ENCODE measurements at regions not wholly inside any gene's neighbourhood (a gene's known extent, or its start where the extent isn't known, plus 50 kb on each side); places are given as distances from the start of the nearest gene placed in this dataset.
"Not testable (repeated sequence)": the region's sequence is repeated elsewhere in the genome, so short reads cannot be mapped to it uniquely, and the experiment has no call there.

DNA sequence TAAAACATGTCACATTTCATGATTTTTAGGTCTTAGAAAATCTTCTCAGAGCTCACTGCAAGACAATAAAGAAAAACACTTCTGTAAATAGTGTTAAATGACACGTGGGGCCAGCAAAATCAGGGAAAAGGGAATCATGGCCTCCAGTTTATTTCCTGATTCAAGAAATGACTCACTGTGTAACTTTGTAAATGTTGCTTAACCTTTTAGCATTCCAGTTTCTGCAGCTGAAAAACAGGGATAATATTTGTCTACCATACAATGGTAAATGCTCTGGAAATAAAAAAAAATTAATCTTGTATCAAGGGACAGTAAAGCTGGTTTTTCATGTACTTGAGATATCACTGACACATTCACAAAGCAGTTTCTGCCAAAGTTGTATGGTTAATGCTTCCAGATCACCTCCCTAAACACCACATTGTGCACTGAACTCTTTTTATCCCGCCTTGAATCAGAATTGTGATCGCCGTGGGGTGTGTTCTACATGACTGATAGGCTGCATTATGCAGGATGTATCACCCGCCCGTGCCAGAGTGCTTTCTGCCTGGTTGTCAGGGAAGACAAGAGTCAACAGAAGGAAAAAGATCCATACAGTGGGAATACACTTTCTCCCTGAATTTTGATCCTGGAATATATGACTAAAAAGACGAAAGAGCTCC is 238.8 kb downstream of the IKZF2 start:
- no peak for DNase-seq

DNA sequence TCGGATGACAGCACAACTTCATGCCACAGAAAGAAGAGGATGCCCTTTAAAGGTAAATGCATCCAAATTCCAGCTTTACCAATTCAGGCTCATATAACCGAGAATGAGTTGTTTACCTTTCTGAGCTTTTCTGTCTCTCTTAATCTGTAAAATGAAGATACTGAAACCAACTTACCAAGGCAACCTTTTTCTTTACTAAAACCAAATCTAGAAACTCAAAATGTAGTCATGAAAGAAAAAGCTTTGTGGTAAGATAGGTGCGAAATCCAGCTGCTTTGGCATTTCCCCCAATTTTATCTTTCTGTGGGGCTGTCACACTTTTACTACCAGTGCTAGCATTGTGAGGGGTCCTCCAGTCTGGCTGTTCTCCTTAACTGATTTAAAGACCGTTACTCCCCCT is 240.4 kb downstream of the IKZF2 start:
- DNase-seq = no peak

DNA sequence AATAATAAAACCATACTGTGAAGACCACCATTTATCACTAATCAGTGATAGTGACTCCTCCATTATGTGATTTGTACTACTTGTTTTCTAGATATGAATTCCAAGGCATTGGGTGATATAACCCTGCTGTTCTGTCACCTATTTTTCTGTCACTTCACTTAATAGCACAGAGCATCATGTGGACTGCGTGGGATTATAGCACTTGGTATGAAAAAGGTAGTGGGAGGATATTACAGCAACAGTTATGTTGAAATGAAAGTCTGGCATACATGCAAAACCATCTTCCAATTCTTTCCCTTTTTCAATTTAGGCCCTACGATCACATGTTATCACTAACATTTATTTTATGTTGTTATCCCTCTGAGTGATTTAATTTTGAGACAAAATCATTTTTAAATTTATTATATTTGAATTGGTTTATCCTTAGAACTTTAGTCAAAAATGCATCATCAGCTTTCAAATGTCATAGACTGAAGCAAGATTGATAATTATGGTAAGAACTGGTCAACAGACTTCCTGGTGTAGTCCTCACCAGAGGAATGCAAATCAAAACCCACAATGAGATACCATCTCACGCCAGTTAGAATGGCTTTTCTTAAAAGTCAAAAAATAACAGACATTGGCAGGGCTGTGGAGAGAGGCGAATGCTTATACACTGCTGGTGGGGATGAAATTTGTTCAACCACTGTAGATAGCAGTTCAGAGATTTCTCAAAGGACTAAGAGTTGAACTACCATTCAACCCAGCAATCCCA is 242.6 kb downstream of the IKZF2 start:
- DNase-seq = no peak

DNA sequence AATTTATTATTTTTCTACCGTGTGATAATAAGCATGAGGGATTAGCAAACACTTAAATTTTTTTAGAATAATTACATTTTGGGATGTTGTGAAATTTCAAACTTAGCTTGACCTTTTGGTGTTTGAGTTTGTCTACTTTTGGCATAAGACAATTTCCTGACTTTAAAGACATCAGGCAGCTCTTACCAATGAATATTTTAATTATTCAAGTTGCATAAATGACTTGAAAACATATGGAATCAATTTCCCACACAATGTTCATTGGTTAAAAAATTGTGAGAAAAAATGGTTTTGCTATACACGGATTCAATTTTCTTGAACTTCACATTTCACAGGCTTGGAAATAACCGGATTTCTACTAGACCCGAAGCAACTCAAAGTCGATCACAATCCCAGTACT is 243.4 kb downstream of the IKZF2 start:
- DNase-seq = no peak

DNA sequence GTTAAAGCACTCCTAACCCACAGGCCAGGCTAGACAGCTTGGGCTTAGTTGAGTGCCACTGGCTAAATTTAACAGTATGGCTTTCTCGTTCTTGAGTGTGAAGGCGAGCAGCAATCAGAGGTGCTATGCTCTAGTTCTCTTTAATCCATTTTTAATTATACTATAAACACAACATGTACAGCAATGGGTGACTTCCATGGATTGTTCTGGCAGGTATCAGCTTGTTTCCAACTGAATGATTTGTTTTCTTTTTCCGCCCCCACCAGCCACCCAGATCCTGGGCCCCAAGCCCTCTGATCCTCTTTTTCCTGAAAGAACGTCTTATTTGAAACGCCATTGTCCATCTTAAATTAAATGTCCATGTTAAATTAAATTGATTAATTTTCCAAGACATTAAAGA is 244.8 kb downstream of the IKZF2 start:
- no peak for DNase-seq

DNA sequence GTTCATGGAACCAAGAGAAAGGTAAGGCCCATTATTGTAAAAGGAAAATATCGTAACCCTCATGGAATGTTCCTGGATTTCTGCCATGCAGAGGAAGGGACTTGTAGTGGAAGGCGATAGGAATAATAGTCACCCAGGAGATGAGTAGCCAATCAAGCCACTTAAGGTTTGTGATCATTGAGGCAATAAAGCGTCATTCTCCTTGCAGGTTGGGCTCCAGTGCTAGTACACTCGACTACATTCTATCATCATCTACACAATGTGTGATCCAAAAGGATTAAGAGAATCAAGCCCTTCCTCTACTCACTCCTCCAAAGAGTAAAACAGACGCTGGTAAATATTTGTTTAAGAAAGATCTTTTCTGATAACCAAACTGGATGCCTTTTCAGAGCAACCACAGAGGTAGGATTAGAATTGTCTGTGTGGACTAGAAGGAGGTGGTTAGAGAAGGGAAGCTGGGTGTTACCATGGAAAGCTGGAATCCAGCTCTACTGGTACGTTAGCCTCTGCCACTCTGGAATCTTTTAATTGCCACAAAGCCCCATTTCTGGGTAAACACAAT is 245.7 kb downstream of the IKZF2 start:
- DNase-seq = no peak

DNA sequence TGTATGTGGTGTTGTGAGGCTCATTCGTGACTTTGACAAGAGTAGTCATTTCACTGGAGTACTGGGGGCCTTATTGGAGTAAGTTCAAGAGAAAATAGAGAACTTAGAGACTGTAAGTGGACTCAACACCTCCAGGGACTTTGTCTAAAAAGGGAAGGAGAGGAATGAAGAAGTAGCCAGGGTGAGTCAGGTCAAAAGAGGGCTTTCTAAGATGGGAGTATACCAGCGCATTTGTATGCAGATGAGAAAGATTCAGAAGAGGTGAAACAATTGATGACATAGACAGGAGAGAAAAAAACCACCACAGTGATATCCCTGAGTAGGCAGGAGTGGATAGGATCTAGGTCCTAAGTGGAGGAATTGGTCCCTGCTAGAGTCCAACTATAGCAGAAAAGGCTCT is 246.8 kb downstream of the IKZF2 start:
- DNase-seq = no peak

DNA sequence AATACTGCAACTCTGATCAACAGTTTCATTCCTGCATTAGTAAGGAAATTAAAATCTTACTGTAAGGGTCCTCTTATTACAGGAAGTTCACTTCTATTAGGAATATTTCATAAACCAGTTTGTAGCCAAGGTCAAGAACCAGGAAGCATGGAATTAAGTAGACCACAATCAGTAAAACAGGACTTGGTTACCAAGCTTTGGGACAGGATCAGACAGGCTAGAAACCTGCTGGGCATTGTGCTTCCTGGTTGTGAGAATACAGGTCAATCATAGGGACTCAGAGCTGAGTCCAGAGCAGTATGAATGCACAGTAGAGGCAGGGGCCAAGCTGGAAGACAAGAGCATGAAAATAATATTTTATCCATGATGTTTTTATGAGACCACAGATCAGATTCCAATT is 248.0 kb downstream of the IKZF2 start:
- DNase-seq = no peak

DNA sequence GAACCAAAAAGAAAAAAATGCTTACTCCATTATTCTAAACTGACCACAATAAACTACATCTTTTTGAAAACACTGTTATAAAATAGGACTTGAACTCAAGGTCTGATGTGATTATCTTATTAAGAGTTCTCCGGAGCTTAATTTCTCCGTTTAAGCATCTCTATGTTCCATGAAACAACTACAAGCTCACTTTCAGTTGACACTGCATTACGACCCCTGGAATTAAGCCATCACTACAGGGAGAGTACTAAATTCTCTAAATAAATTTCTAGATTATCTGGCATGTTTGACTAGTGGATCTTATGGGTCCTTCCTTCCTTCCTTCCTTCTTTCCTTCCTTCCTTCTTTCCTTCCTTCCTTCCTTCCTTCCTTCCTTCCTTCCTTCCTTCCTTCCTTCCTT is 249.0 kb downstream of the IKZF2 start:
- no peak for DNase-seq

DNA sequence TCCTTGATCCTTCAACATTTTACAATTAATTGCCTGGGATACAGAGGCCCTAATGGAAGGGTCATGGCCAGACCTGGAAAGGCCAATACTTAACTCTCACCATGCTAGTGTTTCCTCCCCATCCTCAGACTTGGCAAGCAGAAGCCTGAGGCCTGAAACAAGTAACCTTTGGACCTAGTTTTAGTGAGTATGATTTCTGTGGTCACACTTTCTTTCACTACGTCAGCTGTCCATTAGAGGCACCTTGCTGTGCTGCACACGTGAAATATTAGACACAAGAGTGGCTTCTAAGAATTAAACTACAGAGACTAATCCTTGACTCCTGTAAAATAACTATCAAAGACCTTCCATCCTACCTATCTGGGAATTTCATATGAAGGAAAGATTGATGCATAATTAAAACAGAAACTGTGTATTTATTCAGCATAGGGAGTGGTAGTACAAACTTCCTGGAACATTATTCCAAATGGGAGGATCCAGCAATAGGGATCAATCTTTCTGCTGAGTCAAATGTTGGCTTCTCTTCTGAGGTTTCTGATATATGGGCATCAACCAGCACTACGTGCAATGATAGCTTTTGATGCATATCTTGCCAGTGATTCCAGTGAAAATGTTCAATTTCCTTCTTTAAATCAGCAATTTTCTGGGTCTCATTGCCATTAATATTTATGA is 249.7 kb downstream of the IKZF2 start:
- DNase-seq = no peak

DNA sequence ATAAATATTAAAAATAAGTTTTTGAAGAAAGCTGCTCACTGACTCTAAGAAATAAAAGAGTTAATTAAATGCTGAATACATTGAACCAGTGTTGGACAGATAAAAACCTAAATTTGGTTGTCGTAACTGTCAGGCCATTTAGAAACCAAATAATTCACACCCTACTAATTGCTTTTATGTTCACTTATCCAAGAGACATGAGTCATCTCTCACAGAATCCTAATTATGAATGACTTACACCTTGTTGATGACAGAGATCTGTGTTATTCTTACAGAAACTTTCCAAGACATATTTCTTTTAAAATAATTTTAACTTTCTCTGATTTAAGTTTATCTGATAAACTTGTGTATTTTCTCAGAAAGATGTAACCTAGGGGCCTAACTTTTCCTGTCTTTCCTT is 250.7 kb downstream of the IKZF2 start:
- DNase-seq = no peak

DNA sequence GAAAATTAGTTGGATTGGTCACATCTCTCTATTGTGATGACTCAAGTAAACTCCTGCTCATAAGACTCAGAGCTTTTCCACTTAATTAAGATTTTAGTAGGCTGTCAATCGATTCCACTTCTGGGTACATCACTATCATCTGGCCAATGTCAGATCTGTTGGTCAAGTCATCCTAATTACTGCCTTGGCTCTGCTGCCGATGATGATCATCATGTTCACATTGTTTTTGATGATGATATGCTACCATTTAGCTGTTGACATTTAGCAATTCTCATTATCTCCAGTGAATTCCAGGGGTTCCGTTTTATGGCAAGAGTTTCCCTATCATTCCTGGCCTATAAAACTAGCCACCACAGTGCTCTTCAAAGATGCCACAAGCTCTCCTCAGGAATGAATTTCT is 253.4 kb downstream of the IKZF2 start:
- DNase-seq = no peak

DNA sequence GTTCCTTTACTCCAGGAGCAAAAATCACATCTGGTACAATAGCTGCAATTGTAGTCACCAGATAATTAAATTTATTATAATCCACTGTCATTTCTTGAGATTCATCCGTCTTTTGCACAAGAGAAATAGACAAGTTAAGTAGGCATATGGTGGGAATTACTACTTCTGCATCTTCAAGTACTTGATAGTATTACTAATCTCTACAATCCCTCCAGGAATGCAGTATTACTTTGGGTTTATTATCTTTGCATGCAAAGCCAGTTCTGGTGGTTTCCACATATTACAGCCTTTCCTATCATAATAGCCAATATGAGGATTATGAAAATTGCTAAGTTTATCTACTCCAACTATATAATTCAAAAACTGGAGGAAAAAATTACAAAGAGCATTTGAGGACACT is 254.1 kb downstream of the IKZF2 start:
- DNase-seq = no peak

DNA sequence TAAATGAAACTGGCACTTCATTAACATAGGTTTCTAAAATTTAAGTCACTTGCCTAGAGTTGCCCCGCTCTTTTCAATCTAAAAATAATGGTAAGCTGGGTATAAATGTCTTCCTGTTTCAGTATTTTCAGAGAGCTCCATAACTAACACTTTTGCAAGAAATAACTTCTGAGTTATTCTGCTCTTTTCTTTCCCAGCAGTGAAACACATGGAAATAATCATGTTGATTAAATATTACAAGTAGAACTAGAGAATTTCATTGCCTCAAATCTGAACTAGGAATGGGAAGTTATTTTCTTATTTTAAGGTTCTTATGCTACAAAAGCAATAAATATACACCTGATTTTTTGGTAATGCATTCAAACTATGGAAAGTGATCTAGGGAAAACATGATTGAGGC is 257.4 kb downstream of the IKZF2 start:
- DNase-seq = no peak

DNA sequence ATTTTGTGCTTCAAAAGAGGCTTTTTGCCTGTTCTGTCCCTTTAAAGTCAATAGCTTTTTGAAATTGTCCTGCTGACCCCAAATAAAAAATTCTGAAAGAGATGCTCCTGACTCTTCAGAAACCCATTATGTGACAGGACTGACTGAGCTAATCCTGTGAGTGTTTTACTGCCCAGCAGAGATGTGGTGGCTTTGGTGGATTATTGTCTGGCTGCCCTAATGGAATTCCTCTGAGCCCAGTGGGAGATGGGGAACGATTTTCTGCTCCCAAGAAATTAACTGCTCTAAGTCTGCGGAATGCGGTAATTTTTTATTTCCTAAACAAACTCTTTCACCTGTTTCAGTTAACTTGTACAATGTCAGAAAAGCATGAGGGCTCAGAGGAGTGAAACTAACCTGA is 258.2 kb downstream of the IKZF2 start:
- no peak for DNase-seq

DNA sequence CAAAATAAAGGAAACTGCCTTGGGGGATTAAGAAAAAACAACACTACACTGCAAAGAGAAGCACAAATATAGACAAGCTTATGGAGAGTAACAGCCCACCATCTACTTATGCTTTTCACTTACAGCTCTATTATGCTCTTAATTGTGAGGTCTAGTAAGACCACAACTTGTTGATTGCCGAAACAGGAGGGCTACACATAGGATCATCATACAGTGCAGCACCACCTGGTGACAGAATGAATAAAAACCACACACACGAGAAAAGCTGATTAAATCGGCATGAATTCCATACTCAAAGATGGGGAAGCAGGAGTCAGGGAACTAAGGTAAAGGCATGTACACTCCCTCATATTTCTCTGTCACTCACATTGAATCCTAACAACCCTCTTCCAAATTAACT is 259.2 kb downstream of the IKZF2 start:
- DNase-seq = no peak

DNA sequence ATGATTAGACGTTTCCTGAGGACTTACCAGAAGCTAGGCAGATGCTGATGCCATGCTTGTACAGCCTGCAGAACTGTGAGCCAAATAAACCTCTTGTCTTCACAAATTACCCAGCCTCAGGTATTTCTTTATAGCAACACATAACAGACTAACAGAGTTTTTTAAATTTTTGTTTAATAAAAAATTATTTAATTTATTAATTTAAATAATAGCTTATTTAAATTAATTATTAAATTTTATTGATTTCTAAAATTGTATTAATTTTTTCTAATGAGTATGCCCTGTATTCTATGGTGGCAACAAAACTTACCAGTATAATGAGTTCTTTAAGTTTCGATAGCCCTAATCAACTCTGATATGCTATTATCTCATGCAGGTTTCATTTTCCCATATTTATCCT is 259.8 kb downstream of the IKZF2 start:
- no peak for DNase-seq

DNA sequence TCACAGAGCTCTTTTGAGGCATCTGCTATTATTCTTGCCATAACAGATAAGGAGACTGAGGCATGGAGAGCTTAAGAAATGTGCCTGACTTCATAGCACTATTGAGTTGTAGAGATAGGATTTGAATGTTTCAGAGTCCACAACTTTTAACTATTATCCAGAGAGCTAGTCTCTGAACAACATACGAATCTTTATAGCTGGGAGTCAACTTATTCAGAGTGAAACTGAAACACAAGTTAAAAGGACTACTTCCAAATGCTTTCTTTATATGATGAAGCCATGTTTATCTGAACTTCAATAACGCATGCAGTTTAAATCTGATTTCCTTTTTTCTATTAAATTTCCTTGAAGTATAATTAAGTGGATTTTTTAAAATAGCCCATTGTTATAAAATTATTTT is 268.8 kb downstream of the IKZF2 start:
- DNase-seq = no peak

DNA sequence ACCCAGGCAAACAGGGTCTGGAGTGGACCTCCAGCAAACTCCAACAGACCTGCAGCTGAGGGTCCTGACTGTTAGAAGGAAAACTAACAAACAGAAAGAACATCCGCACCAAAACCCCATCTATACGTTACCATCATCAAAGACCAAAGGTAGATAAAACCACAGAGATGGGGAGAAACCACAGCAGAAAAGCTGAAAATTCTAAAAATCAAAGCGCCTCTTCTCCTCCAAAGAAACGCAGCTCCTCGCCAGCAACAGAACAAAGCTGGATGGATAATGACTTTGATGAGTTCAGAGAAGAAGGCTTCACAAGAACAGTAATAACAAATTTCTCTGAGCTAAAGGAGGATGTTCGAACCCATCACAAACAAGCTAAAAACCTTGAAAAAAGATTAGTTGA is 274.9 kb downstream of the IKZF2 start:
- not testable (repeated sequence) for DNase-seq

DNA sequence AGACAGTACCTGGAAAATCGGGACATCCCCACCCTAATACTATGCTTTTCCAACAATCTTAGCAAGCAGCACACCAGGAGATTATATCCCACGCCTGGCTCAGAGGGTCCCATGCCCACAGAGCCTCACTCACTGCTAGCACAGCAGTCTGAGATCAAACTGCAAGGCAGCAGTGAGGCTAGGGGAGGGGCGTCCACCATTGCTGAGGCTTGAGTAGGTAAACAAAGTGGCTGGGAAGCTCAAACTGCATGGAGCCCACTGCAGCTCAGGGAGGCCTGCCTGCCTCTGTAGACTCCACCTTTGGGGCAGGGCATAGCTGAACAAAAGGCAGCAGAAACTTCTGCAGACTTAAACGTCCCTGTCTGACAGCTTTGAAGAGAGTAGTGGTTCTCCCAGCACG is 275.5 kb downstream of the IKZF2 start:
- DNase-seq = not testable (repeated sequence)

DNA sequence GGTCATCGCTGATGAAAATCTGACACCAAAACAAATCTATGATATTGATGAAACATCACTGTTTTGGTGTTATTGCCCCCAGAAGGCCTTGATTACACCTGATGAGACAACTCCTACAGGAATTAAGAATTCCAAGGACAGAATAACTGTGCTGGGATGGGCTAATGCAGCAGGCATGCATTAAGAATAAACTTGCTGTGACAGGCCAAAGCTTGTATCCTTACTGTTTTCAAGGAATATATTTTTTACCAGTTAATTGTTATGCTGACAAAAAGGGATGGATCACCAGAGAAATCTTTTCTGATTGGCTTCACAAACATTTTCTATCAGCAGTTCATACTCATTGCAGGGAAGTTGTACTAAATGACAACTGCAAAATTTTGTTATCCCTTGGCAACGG is 278.2 kb downstream of the IKZF2 start:
- no peak for DNase-seq

DNA sequence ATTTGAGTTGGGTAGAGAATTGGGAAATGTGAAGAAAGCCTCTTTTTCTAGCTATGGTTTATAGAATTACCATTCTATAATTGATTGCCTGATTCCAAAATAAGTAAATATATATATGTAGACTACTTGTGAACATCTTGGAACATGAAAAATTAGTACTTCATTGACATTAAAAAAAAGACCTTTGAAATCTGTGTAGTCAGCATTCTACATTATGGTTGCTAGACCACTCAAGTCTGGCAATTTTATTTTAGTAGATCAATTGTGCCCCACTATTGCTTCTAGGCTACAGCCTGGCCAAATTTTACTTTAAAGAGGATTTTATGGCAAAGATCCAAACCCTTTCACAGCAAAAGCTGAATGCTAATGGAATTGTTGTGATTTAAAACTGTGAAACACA is 279.8 kb downstream of the IKZF2 start:
- DNase-seq = no peak

DNA sequence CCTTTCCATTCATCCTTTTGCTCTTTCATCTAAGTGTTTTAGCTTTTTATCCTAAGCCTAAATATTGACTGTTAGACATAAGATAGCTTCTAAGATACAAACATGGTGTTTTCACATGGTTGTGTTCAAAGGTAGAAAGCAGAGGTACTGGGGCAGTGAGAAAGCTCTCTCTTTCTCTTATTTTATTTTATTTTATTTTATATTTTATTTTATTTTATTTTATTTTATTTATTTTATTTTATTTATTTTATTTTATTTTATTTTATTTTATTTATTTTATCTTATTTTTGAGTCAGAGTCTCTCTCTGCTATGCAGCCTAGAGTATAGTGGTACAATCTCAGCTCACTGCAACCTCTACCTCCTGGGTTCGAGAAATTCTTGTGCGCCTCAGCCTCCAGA is 287.2 kb downstream of the IKZF2 start:
- DNase-seq = no peak

DNA sequence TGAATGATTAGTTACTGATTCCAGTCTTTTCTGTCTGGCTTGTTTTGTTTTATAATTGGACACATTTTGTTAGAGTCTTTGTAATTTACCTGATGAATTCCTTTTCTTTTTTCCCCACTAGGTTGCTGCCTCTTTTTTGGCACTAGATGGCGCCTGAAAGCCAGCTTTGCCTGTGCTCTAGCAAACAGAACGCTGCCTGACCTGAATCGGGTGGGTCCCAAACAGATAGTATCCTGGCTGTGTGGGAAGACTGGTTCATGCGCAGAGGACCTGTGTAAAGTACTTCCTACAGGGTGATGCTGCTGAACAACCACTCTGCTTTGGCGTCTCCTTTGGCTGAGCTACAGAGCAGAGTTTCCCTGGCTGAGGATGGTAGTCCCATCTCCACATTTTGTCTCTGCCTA is 288.2 kb downstream of the IKZF2 start:
- no peak for DNase-seq
